Common myeloid progenitor, CD34-positive (primary cell): ENCODE measurements at regions not wholly inside any gene's neighbourhood (a gene's known extent, or its start where the extent isn't known, plus 50 kb on each side); places are given as distances from the start of the nearest gene placed in this dataset.
A peak's percentile ranks its signal among the peaks of the same experiment; 100 is the strongest.

Source experiments
- CTCF ChIA-PET: fragments of 350-600 bp; sonication (Branson Sonifier 250); formaldehyde crosslinking; loops from one replicate; lab custom pipeline; 2021; ENCODE audit warnings: antibody characterized with exemption; lab: Charles Lee
- POLR2A ChIA-PET: fragments of 350-600 bp; sonication (Branson Sonifier 250); formaldehyde crosslinking; loops from one replicate; lab custom pipeline; 2021; ENCODE audit warnings: antibody characterized with exemption; lab: Charles Lee
- DNase-seq, 3 donors: peaks; one replicate each; pipeline versions ENCODE4 v3.0.0 to v3.0.0-alpha.2; 2013
- H3K27ac ChIP-seq, 2 experiments: 1 replicate in 1 of 2; 2 replicates in 1 of 2; pipeline ENCODE4 v1.7.0; 2013; ENCODE audit warnings: inconsistent platforms in 2 of 2, low read length in 2 of 2, mild to moderate bottlenecking in 2 of 2, low read depth in 1 of 2, moderate library complexity in 1 of 2; ENCODE audit not compliant: severe bottlenecking in 2 of 2, insufficient read depth in 1 of 2, poor library complexity in 1 of 2
- H3K27me3 ChIP-seq, 5 experiments: replicated peaks in 2 of 5; 1 replicate in 3 of 5; 2 replicates in 2 of 5; pipeline versions ENCODE4 v1.6.1 to v1.7.0; 2013; ENCODE audit warnings: low read length in 4 of 5, mild to moderate bottlenecking in 2 of 5, moderate library complexity in 2 of 5, inconsistent platforms in 1 of 5; ENCODE audit not compliant: insufficient read depth in 5 of 5, control insufficient read depth in 4 of 5
- H3K36me3 ChIP-seq, 4 experiments: 1 replicate in 2 of 4; 2 replicates in 2 of 4; pipeline versions ENCODE4 v1.6.1 to v1.7.0; 2013; ENCODE audit warnings: low read length in 3 of 4, control low read depth in 1 of 4, mild to moderate bottlenecking in 1 of 4; ENCODE audit not compliant: control insufficient read depth in 4 of 4, insufficient read depth in 4 of 4
- H3K4me1 ChIP-seq, 4 experiments: 1 replicate in 3 of 4; 2 replicates in 1 of 4; pipeline versions ENCODE4 v1.6.1 to v1.7.1; 2013; ENCODE audit warnings: low read length in 3 of 4, mild to moderate bottlenecking in 3 of 4, control low read depth in 1 of 4, inconsistent platforms in 1 of 4, moderate library complexity in 1 of 4; ENCODE audit not compliant: control insufficient read depth in 4 of 4, insufficient read depth in 4 of 4; ENCODE audit errors: control extremely low read depth in 1 of 4
- H3K4me3 ChIP-seq, 7 experiments: 1 replicate in 4 of 7; 2 replicates in 3 of 7; pipeline versions ENCODE4 v1.5.1 to v1.7.0; 2013; ENCODE audit warnings: mild to moderate bottlenecking in 7 of 7, low read length in 6 of 7, moderate library complexity in 6 of 7, inconsistent platforms in 2 of 7, low read depth in 2 of 7, control low read depth in 1 of 7; ENCODE audit not compliant: insufficient read depth in 4 of 7, control insufficient read depth in 1 of 7; ENCODE audit errors: extremely low read depth in 1 of 7
- H3K9me3 ChIP-seq, 5 experiments: 1 replicate in 4 of 5; 2 replicates in 1 of 5; pipeline versions ENCODE4 v1.6.1 to v1.7.1; 2013; ENCODE audit warnings: low read length in 4 of 5, mild to moderate bottlenecking in 2 of 5, inconsistent platforms in 1 of 5, low read depth in 1 of 5, moderate library complexity in 1 of 5; ENCODE audit not compliant: control insufficient read depth in 4 of 5, insufficient read depth in 2 of 5; ENCODE audit errors: control extremely low read depth in 1 of 5
- WGBS: methylation state at CpG from one replicate; pipeline ENCODE4 v1.1.5; 2013; ENCODE audit not compliant: insufficient coverage; 5-methylcytosine and 5-hydroxymethylcytosine counted together

- H3K27ac ChIP-seq = no peak overlapping the region
- H3K4me3 ChIP-seq = no peak overlapping the region
- DNase-seq = no peak
- H3K36me3 ChIP-seq = no peaks in the 10 kb centered on the region
- H3K4me1 ChIP-seq = peaks cover 0 to 25% (median 5%) of the 10 kb centered on the region in 4 experiments
- no peaks in the 10 kb centered on the region for H3K9me3 ChIP-seq
- no CpG with 5 or more reads among the region's 2 CpGs for WGBS
- ChIA-PET POLR2A (no interaction called here), CTCF (interaction anchor here (1.2 to 1.6 kb wide), 2 partner anchors 54 to 87 kb away, joined by 3 to 4 read pairs; no protein-coding TSS in a partner anchor)
- H3K27me3 ChIP-seq = no peaks in the 10 kb centered on the region
These were observed 246.1 kb upstream of the KCNH8 start for GRCh38 chr3:18902081-18902793.

- H3K4me3 ChIP-seq = peak overlapping the region in 2 of 7 experiments; percentile 9 to 44
- CTCF ChIA-PET = interaction anchor here (1.2 to 1.6 kb wide), 2 partner anchors 53 to 88 kb away, joined by 3 to 4 read pairs; no protein-coding TSS in a partner anchor
- peak overlapping the region in 1 of 2 experiments; percentile 65 for H3K27ac ChIP-seq
- H3K27me3 ChIP-seq = no peaks in the 10 kb centered on the region
- POLR2A ChIA-PET = no interaction called here
- H3K4me1 ChIP-seq = peaks cover 0 to 25% (median 5%) of the 10 kb centered on the region in 4 experiments
- DNase-seq = peak; percentile 5 to 68 (median 57)
- WGBS = no CpG with 5 or more reads among the region's 2 CpGs
- H3K9me3 ChIP-seq = no peaks in the 10 kb centered on the region
- H3K36me3 ChIP-seq = no peaks in the 10 kb centered on the region
These were observed 246.7 kb upstream of the KCNH8 start for GRCh38 chr3:18901571-18901970.

- no peaks in the 10 kb centered on the region for H3K27me3 ChIP-seq
- H3K4me1 ChIP-seq = peaks cover 0 to 25% (median 5%) of the 10 kb centered on the region in 4 experiments
- ChIA-PET CTCF (interaction anchor here (1.2 kb wide), 1 partner anchor 89 kb away, joined by 3 read pairs; no protein-coding TSS in a partner anchor), POLR2A (no interaction called here)
- DNase-seq = peak; percentile 16 to 70 (median 55)
- H3K27ac ChIP-seq = peak overlapping the region in 1 of 2 experiments; percentile 65
- no peaks in the 10 kb centered on the region for H3K36me3 ChIP-seq
- no peaks in the 10 kb centered on the region for H3K9me3 ChIP-seq
- 4% methylated on average over 3 of the region's 3 CpGs for WGBS
- H3K4me3 ChIP-seq = peak overlapping the region in 3 of 7 experiments; percentile 9 to 44 (median 14)
These were observed 247.3 kb upstream of the KCNH8 start for GRCh38 chr3:18900994-18901393.

- no peak overlapping the region for H3K27ac ChIP-seq
- peaks cover 0 to 25% (median 5%) of the 10 kb centered on the region in 4 experiments for H3K4me1 ChIP-seq
- H3K9me3 ChIP-seq = no peaks in the 10 kb centered on the region
- DNase-seq = no peak
- H3K4me3 ChIP-seq = no peak overlapping the region
- POLR2A ChIA-PET = no interaction called here
- H3K36me3 ChIP-seq = no peaks in the 10 kb centered on the region
- WGBS = no CpG with 5 or more reads among the region's 1 CpG
- CTCF ChIA-PET = no interaction called here
- H3K27me3 ChIP-seq = no peaks in the 10 kb centered on the region
These were observed 249.4 kb upstream of the KCNH8 start for GRCh38 chr3:18898911-18899310.

- Histone ChIP-seq H3K9me3 (no peaks in the 10 kb centered on the region), H3K27me3 (no peaks in the 10 kb centered on the region), H3K4me1 (peaks cover 0 to 5% (median 2%) of the 10 kb centered on the region in 4 experiments), H3K4me3 (no peak overlapping the region), H3K27ac (no peak overlapping the region), H3K36me3 (no peaks in the 10 kb centered on the region)
- ChIA-PET CTCF (no interaction called here), POLR2A (interaction anchor here (0.6 kb wide), 1 partner anchor 546 kb away, joined by 3 read pairs; no protein-coding TSS in a partner anchor)
- no CpG with 5 or more reads among the region's 1 CpG for WGBS
- DNase-seq = no peak
These were observed 255.6 kb upstream of the KCNH8 start for GRCh38 chr3:18892756-18893155.

- no peaks in the 10 kb centered on the region for H3K36me3 ChIP-seq
- no peak overlapping the region for H3K27ac ChIP-seq
- H3K4me3 ChIP-seq = no peak overlapping the region
- ChIA-PET CTCF (no interaction called here), POLR2A (no interaction called here)
- no peaks in the 10 kb centered on the region for H3K27me3 ChIP-seq
- peak in 2 of 3 donors; percentile 3 to 30 for DNase-seq
- H3K4me1 ChIP-seq = peaks cover 0 to 5% (median 2%) of the 10 kb centered on the region in 4 experiments
- H3K9me3 ChIP-seq = no peaks in the 10 kb centered on the region
- WGBS = 93% methylated on average over 2 of the region's 2 CpGs
These were observed 256.3 kb upstream of the KCNH8 start for GRCh38 chr3:18892047-18892446.

- Histone ChIP-seq H3K27me3 (no peaks in the 10 kb centered on the region), H3K4me1 (peaks cover 0 to 5% (median 2%) of the 10 kb centered on the region in 4 experiments), H3K27ac (no peak overlapping the region), H3K36me3 (no peaks in the 10 kb centered on the region), H3K9me3 (no peaks in the 10 kb centered on the region), H3K4me3 (no peak overlapping the region)
- ChIA-PET POLR2A (no interaction called here), CTCF (interaction anchor here (0.7 to 0.9 kb wide), 2 partner anchors 44 to 97 kb away, joined by 3 read pairs; no protein-coding TSS in a partner anchor)
- peak; percentile 37 to 83 (median 66) for DNase-seq
- 31% methylated on average over 2 of the region's 6 CpGs for WGBS
These were observed 256.7 kb upstream of the KCNH8 start for GRCh38 chr3:18891641-18892040.
